BE2C (cell line): ENCODE measurements at regions not wholly inside any gene's neighbourhood (a gene's known extent, or its start where the extent isn't known, plus 50 kb on each side); places are given as distances from the start of the nearest gene placed in this dataset.
"Not testable (repeated sequence)": the region's sequence is repeated elsewhere in the genome, so short reads cannot be mapped to it uniquely, and the experiment has no call there.

ENCODE experiments used
- DNase-seq: peaks from one replicate; pipeline ENCODE4 v3.0.0-alpha.2; 2020
- H3K27me3 ChIP-seq: fragments of 250-450 bp; sonication (Bioruptor Pico); 2 replicates; pipeline ENCODE4 v1.5.1; 2020; ENCODE audit warnings: mild to moderate bottlenecking
- H3K36me3 ChIP-seq: fragments of 250-450 bp; sonication (Bioruptor Pico); 2 replicates; pipeline ENCODE4 v1.5.1; 2020; ENCODE audit warnings: mild to moderate bottlenecking
- H3K4me1 ChIP-seq: fragments of 250-450 bp; sonication (Bioruptor Pico); 2 replicates; pipeline ENCODE4 v1.5.1; 2020
- H3K4me3 ChIP-seq: 2 replicates; pipeline ENCODE4 v1.5.1; 2011; ENCODE audit warnings: low read depth, low read length
- H3K9me3 ChIP-seq: fragments of 250-450 bp; sonication (Bioruptor Pico); 2 replicates; pipeline ENCODE4 v1.5.1; 2020
- CTCF ChIP-seq: IDR thresholded peaks from 2 replicates; pipeline ENCODE4 v1.5.1; 2012; ENCODE audit warnings: mild to moderate bottlenecking, low read depth, low read length

GRCh38 chr1:102546251-102546650, 549.5 kb upstream of the OLFM3 start:
- no peaks in the 10 kb centered on the region for H3K36me3 ChIP-seq
- no peaks in the 10 kb centered on the region for H3K27me3 ChIP-seq
- H3K9me3 ChIP-seq: no peaks in the 10 kb centered on the region
- no peaks in the 10 kb centered on the region for H3K4me1 ChIP-seq
- DNase-seq: no peak
- TF ChIP-seq CTCF: no peak
- no peak overlapping the region for H3K4me3 ChIP-seq

GRCh38 chr1:102535829-102536505, 539.2 kb upstream of the OLFM3 start:
- no peak overlapping the region for H3K4me3 ChIP-seq
- H3K4me1 ChIP-seq: no peaks in the 10 kb centered on the region
- no peaks in the 10 kb centered on the region for H3K36me3 ChIP-seq
- no peaks in the 10 kb centered on the region for H3K27me3 ChIP-seq
- TF ChIP-seq CTCF: no peak
- no peaks in the 10 kb centered on the region for H3K9me3 ChIP-seq
- no peak for DNase-seq

DNA sequence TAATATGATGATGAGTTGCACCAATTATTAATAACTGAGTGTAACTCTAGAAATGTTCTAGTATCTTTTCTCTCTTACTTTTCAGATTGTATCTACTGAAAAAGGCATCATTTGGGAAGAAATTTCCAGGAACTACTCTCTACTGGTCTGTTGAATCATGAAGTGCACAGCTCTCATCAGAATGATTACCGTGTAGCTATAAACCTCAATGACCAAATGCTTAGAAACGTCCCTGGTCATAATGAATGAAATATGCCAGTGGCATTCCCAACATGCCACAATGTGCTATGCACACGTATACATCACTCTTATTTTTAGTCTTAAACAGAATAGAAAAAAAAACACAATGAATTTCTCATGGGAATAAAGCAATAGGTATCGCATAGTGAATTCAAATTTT, 534.3 kb upstream of the OLFM3 start:
- TF ChIP-seq CTCF: no peak
- DNase-seq: no peak
- no peaks in the 10 kb centered on the region for H3K27me3 ChIP-seq
- no peaks in the 10 kb centered on the region for H3K9me3 ChIP-seq
- no peaks in the 10 kb centered on the region for H3K36me3 ChIP-seq
- H3K4me1 ChIP-seq: peaks cover 4% of the 10 kb centered on the region; the same call in 1 of the 2 replicates
- no peak overlapping the region for H3K4me3 ChIP-seq

DNA sequence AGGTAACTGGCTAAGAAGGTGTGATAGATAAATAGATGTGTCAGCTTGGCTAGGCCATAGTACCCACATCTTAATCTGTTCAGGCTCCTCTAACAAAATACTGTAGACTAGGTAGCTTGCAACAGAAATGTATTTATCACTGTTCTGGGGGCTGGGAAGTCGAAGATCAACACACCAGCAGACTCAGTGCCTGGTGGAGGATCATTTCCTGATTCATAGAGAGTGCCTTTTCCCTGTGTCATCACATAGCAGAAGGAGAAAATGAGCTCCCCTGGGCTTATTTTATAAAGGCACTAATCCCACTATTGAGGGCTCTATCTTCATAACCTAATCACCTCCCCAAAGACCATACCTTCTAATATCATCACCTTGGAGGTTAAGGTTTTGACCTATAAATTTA, 532.7 kb upstream of the OLFM3 start:
- no peaks in the 10 kb centered on the region for H3K27me3 ChIP-seq
- TF ChIP-seq CTCF: no peak
- DNase-seq: no peak
- H3K9me3 ChIP-seq: no peaks in the 10 kb centered on the region
- H3K36me3 ChIP-seq: no peaks in the 10 kb centered on the region
- peaks cover 4% of the 10 kb centered on the region; the same call in 1 of the 2 replicates for H3K4me1 ChIP-seq
- no peak overlapping the region for H3K4me3 ChIP-seq

DNA sequence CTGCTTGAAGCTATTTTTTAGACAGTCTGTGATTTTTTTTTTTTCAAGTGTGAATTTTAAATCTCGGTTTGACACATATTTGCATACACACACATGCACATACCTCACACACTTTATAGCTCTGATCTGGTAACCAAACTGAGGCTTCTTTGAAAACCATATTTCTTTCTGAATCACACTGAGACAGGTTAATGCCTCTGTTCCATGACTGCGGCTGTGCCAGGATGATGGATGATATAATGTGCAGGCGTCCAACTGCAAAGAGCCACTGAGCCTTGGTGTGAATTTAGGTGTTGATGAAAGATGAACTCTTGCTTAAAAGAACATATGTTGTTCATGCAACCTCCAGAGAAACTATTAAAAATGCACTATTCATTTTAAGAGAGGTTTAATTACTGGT, 504.0 kb upstream of the OLFM3 start:
- Histone ChIP-seq H3K36me3 (no peaks in the 10 kb centered on the region), H3K9me3 (no peaks in the 10 kb centered on the region; the same call in 1 of the 2 replicates), H3K4me3 (no peak overlapping the region), H3K27me3 (no peaks in the 10 kb centered on the region), H3K4me1 (no peaks in the 10 kb centered on the region; the same call in 1 of the 2 replicates)
- TF ChIP-seq CTCF: no peak
- DNase-seq: no peak

GRCh38 chr1:102498929-102499328, 502.2 kb upstream of the OLFM3 start:
- TF ChIP-seq CTCF: no peak
- no peak overlapping the region for H3K4me3 ChIP-seq
- H3K4me1 ChIP-seq: no peaks in the 10 kb centered on the region; the same call in 1 of the 2 replicates
- DNase-seq: no peak
- H3K36me3 ChIP-seq: no peaks in the 10 kb centered on the region
- no peaks in the 10 kb centered on the region; the same call in 1 of the 2 replicates for H3K9me3 ChIP-seq
- H3K27me3 ChIP-seq: no peaks in the 10 kb centered on the region

DNA sequence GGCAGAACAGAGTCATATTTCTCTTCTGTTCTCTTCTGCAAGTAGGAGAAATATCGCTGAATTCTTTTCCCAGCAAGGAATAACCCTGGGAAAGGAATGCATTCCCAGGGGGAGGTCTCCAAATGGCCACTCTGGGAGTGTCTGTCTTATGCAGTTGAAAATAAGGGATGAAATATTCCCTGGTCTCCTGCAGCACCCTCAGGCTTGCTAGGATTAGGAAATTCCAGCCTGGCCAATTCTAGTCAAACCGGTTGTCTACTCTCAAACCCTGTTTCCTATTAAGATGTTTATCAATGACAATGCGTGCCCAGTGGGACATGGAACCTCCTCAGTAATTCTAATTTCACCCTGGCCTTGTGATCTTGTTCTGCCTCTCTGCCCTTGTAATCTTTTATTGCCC, 501.1 kb upstream of the OLFM3 start:
- not testable (repeated sequence) for H3K4me1 ChIP-seq, H3K36me3 ChIP-seq, H3K27me3 ChIP-seq, H3K9me3 ChIP-seq, H3K4me3 ChIP-seq
- DNase-seq: peak; percentile 26
